GM19025 (cell line): ENCODE measurements at regions not wholly inside any gene's neighbourhood (a gene's known extent, or its start where the extent isn't known, plus 50 kb on each side); places are given as distances from the start of the nearest gene placed in this dataset.
"Not testable (repeated sequence)": the region's sequence is repeated elsewhere in the genome, so short reads cannot be mapped to it uniquely, and the experiment has no call there.

ENCODE experiments used
- ATAC-seq: cut with Tn5 transposase; IDR thresholded peaks from one replicate; pipeline ENCODE4 v1.9.1; 2021; ENCODE audit warnings: mild to moderate bottlenecking, low read depth, moderate library complexity; ENCODE audit not compliant: unreplicated experiment

GRCh38 chr5:51250957-51251356 lies 132.3 kb upstream of the ISL1 start:
- ATAC-seq: not testable (repeated sequence)

- no peak for ATAC-seq
These were observed 112.0 kb upstream of the ISL1 start for GRCh38 chr5:51271261-51271660.

- no peak for ATAC-seq
These were observed 110.2 kb upstream of the ISL1 start for GRCh38 chr5:51273021-51273420.

- ATAC-seq: no peak
These were observed 109.4 kb upstream of the ISL1 start for GRCh38 chr5:51273871-51274270.

GRCh38 chr5:51275428-51275827 lies 107.8 kb upstream of the ISL1 start:
- no peak for ATAC-seq

- ATAC-seq: no peak
These were observed 107.0 kb upstream of the ISL1 start for GRCh38 chr5:51276250-51276649.

GRCh38 chr5:51278539-51278938 lies 104.7 kb upstream of the ISL1 start:
- no peak for ATAC-seq

GRCh38 chr5:51279983-51280706 lies 103.1 kb upstream of the ISL1 start:
- ATAC-seq: no peak

- no peak for ATAC-seq
These were observed 97.2 kb upstream of the ISL1 start for GRCh38 chr5:51286046-51286445.

- ATAC-seq: no peak
These were observed 80.9 kb upstream of the ISL1 start for GRCh38 chr5:51302343-51302742.

- no peak for ATAC-seq
These were observed 56.4 kb upstream of the ISL1 start for GRCh38 chr5:51326844-51327243.
